Kidney epithelial cell (primary cell): ENCODE measurements at regions not wholly inside any gene's neighbourhood (a gene's known extent, or its start where the extent isn't known, plus 50 kb on each side); places are given as distances from the start of the nearest gene placed in this dataset.

ENCODE experiments used
- DNase-seq: peaks from one replicate; pipeline ENCODE4 v3.0.0-alpha.2; 2010; ENCODE audit warnings: low read depth
- H3K27me3 ChIP-seq: 2 replicates; pipeline ENCODE4 v1.6.0; 2011; ENCODE audit warnings: low read length; ENCODE audit not compliant: control insufficient read depth, insufficient read depth
- H3K36me3 ChIP-seq: 2 replicates; pipeline ENCODE4 v1.5.1; 2011; ENCODE audit warnings: low read length; ENCODE audit not compliant: control insufficient read depth, insufficient read depth
- H3K4me3 ChIP-seq: 2 replicates; pipeline ENCODE4 v1.5.1; 2011; ENCODE audit warnings: low read depth, mild to moderate bottlenecking, control low read depth, low read length
- TF ChIP-seq, protein P1 (sequence below): IDR thresholded peaks from 2 replicates; pipeline ENCODE4 v1.5.1; 2011; ENCODE audit warnings: mild to moderate bottlenecking, moderate library complexity, low read length, control low read depth, inconsistent platforms; ENCODE audit not compliant: insufficient read depth, poor library complexity, severe bottlenecking

GRCh38 chr12:116418551-116418950, 140.6 kb upstream of the MAP1LC3B2 start:
- Histone ChIP-seq H3K36me3 (no peaks in the 10 kb centered on the region), H3K27me3 (no peaks in the 10 kb centered on the region), H3K4me3 (no peak overlapping the region)
- TF ChIP-seq, protein P1, sequence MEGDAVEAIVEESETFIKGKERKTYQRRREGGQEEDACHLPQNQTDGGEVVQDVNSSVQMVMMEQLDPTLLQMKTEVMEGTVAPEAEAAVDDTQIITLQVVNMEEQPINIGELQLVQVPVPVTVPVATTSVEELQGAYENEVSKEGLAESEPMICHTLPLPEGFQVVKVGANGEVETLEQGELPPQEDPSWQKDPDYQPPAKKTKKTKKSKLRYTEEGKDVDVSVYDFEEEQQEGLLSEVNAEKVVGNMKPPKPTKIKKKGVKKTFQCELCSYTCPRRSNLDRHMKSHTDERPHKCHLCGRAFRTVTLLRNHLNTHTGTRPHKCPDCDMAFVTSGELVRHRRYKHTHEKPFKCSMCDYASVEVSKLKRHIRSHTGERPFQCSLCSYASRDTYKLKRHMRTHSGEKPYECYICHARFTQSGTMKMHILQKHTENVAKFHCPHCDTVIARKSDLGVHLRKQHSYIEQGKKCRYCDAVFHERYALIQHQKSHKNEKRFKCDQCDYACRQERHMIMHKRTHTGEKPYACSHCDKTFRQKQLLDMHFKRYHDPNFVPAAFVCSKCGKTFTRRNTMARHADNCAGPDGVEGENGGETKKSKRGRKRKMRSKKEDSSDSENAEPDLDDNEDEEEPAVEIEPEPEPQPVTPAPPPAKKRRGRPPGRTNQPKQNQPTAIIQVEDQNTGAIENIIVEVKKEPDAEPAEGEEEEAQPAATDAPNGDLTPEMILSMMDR, result no peak
- DNase-seq, result no peak

- TF ChIP-seq, protein P1, result no peak
- DNase-seq, result no peak
- Histone ChIP-seq H3K27me3 (no peaks in the 10 kb centered on the region), H3K36me3 (no peaks in the 10 kb centered on the region), H3K4me3 (no peak overlapping the region)
Observed at GRCh38 chr12:116420227-116420880, 138.8 kb upstream of the MAP1LC3B2 start.

- H3K4me3 ChIP-seq, result no peak overlapping the region
- TF ChIP-seq, protein P1, result no peak
- no peak for DNase-seq
- H3K36me3 ChIP-seq, result no peaks in the 10 kb centered on the region
- H3K27me3 ChIP-seq, result no peaks in the 10 kb centered on the region
Observed at GRCh38 chr12:116421785-116422538, 137.2 kb upstream of the MAP1LC3B2 start.

DNA sequence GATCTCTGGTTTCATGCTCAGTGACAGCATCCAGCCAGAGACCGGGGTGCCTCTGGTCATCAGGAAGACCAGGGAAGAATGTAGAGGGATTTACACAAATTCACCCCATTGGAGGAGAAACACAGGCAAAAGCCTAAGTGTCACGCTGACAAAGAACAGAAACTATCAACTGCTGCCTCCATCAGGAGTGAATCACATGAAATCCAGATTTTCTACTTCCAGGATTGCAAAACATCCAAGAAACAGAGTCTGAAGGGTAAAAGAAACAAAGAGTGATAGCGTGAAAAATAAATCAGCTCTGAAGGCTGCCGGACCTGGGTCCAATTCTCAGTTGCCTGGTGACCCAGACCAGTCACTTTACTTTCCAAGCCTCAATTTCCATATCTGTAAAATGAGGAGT, 136.1 kb upstream of the MAP1LC3B2 start:
- no peak for DNase-seq
- no peaks in the 10 kb centered on the region for H3K36me3 ChIP-seq
- H3K4me3 ChIP-seq, result no peak overlapping the region
- H3K27me3 ChIP-seq, result no peaks in the 10 kb centered on the region
- TF ChIP-seq, protein P1, result no peak

GRCh38 chr12:116425256-116426193, 133.7 kb upstream of the MAP1LC3B2 start:
- H3K27me3 ChIP-seq, result no peaks in the 10 kb centered on the region
- no peak for DNase-seq

More at GRCh38 chr12:116425256-116426193, 133.7 kb upstream of the MAP1LC3B2 start:
- TF ChIP-seq, protein P1, result no peak
- Histone ChIP-seq H3K36me3 (no peaks in the 10 kb centered on the region), H3K4me3 (no peak overlapping the region)
